ENCODE measurements at regions not wholly inside any gene's neighbourhood (a gene's known extent, or its start where the extent isn't known, plus 50 kb on each side); places are given as distances from the start of the nearest gene placed in this dataset.

GRCh38 chr3:127497166-127497565 lies 93.4 kb downstream of the TPRA1 start:
- intact Hi-C loops (cut with DNase I; ENCODE audit: low total_unique reads): no loop called here
- Histone ChIP-seq H3K27ac (no peak overlapping the region), H3K4me1 (no peaks in the 10 kb centered on the region), H3K4me3 (no peak overlapping the region), H3K27me3 (no peaks in the 10 kb centered on the region), H3K36me3 (no peaks in the 10 kb centered on the region), H3K9me3 (peaks cover 0 to 11% of the 10 kb centered on the region in 2 donors)
- no peak for DNase-seq
- TF ChIP-seq CTCF (IDR thresholded peaks at IDR 0.05) (no peak), POLR2A (IDR thresholded peaks at IDR 0.05) (no peak)

- H3K4me1 ChIP-seq: no peaks in the 10 kb centered on the region
- intact Hi-C loops (cut with DNase I; ENCODE audit: low total_unique reads): no loop called here
- H3K27me3 ChIP-seq: no peaks in the 10 kb centered on the region
- DNase-seq: no peak
- H3K36me3 ChIP-seq: no peaks in the 10 kb centered on the region
- H3K4me3 ChIP-seq: no peak overlapping the region
- H3K27ac ChIP-seq: no peak overlapping the region
- peaks cover 0 to 7% of the 10 kb centered on the region in 2 donors for H3K9me3 ChIP-seq
- TF ChIP-seq POLR2A (IDR thresholded peaks at IDR 0.05): no peak
- no peak for TF ChIP-seq CTCF (IDR thresholded peaks at IDR 0.05)
Observed at GRCh38 chr3:127495821-127496655, 94.5 kb downstream of the TPRA1 start.

GRCh38 chr3:127493924-127494646 lies 96.4 kb downstream of the TPRA1 start:
- intact Hi-C loops (cut with DNase I; ENCODE audit: low total_unique reads): no loop called here
- Histone ChIP-seq H3K9me3 (no peaks in the 10 kb centered on the region), H3K27ac (no peak overlapping the region), H3K36me3 (no peaks in the 10 kb centered on the region), H3K27me3 (no peaks in the 10 kb centered on the region), H3K4me1 (no peaks in the 10 kb centered on the region), H3K4me3 (no peak overlapping the region)
- no peak for DNase-seq
- no peak for TF ChIP-seq POLR2A (IDR thresholded peaks at IDR 0.05)
- no peak for TF ChIP-seq CTCF (IDR thresholded peaks at IDR 0.05)

- H3K27ac ChIP-seq: no peak overlapping the region
- intact Hi-C loops (cut with DNase I; ENCODE audit: low total_unique reads): no loop called here
- H3K4me1 ChIP-seq: no peaks in the 10 kb centered on the region
- no peak overlapping the region for H3K4me3 ChIP-seq
- TF ChIP-seq CTCF (IDR thresholded peaks at IDR 0.05) (no peak), POLR2A (IDR thresholded peaks at IDR 0.05) (no peak)
- no peaks in the 10 kb centered on the region for H3K9me3 ChIP-seq
- no peaks in the 10 kb centered on the region for H3K27me3 ChIP-seq
- no peaks in the 10 kb centered on the region for H3K36me3 ChIP-seq
- DNase-seq: no peak
Observed at GRCh38 chr3:127492426-127492825, 98.1 kb downstream of the TPRA1 start.

GRCh38 chr3:127491909-127492308 lies 98.6 kb downstream of the TPRA1 start:
- Histone ChIP-seq H3K4me3 (no peak overlapping the region), H3K27me3 (no peaks in the 10 kb centered on the region), H3K27ac (no peak overlapping the region), H3K36me3 (no peaks in the 10 kb centered on the region), H3K9me3 (no peaks in the 10 kb centered on the region), H3K4me1 (no peaks in the 10 kb centered on the region)
- DNase-seq: no peak
- intact Hi-C loops (cut with DNase I; ENCODE audit: low total_unique reads): no loop called here
- no peak for TF ChIP-seq CTCF (IDR thresholded peaks at IDR 0.05)
- TF ChIP-seq POLR2A (IDR thresholded peaks at IDR 0.05): no peak

All from uterus (tissue), 3 donors.